Panc1 (cell line): ENCODE measurements at regions not wholly inside any gene's neighbourhood (a gene's known extent, or its start where the extent isn't known, plus 50 kb on each side); places are given as distances from the start of the nearest gene placed in this dataset.

Experiments used
- POLR2AphosphoS5 ChIP-seq: IDR thresholded peaks from 2 replicates; pipeline ENCODE4 v1.6.1; 2012; ENCODE audit warnings: mild to moderate bottlenecking, low read depth, low read length, moderate library complexity
- SIN3A ChIP-seq: IDR thresholded peaks from 2 replicates; pipeline ENCODE4 v1.6.1; 2012; ENCODE audit warnings: low read depth, mild to moderate bottlenecking, low read length, moderate library complexity, borderline replicate concordance; ENCODE audit not compliant: insufficient read depth
- TCF7L2 ChIP-seq: IDR thresholded peaks from 2 replicates; pipeline ENCODE4 v1.6.1; 2011; ENCODE audit warnings: mild to moderate bottlenecking, low read depth, low read length, inconsistent platforms
- TF ChIP-seq, protein P1 (sequence below): fragments of 450-650 bp; IDR thresholded peaks from 2 replicates; pipeline ENCODE4 v1.5.1; 2017; ENCODE audit warnings: mild to moderate bottlenecking
- TF ChIP-seq, protein P2 (sequence below), 2 experiments: IDR thresholded peaks; 2 replicates each; pipeline ENCODE4 v1.6.1; 2011 to 2012; ENCODE audit warnings: low read depth in 2 of 2, control low read depth in 1 of 2, low read length in 1 of 2, mild to moderate bottlenecking in 1 of 2, moderate library complexity in 1 of 2; ENCODE audit not compliant: insufficient read depth in 1 of 2

DNA sequence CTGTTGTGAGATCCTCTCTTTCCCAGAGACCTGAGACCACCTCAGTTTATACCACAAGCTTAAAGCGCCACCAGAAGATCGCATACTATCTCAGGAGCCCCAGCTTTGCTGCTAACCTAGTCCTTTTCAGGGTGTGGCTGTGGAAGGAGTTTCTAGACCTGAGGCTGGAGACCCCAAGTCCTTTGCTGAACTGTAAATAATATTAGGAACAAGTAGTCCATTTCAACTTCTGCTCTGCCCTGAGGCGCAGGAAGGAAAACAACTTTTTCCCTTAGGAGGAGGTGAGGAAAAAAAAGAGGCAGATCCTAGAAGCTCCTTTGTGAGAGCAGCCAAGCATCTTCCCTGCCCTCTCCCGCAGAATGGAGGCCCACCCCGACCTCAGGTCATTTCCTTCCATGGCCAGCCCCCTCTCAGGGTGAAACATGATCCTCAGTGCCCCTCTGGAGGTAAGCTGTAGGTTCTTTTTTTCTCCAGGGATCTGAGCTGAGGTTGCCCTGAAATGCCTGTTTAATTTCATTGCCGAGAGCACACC, 122.8 kb upstream of the LGALSL start:
- TF ChIP-seq, protein P1, sequence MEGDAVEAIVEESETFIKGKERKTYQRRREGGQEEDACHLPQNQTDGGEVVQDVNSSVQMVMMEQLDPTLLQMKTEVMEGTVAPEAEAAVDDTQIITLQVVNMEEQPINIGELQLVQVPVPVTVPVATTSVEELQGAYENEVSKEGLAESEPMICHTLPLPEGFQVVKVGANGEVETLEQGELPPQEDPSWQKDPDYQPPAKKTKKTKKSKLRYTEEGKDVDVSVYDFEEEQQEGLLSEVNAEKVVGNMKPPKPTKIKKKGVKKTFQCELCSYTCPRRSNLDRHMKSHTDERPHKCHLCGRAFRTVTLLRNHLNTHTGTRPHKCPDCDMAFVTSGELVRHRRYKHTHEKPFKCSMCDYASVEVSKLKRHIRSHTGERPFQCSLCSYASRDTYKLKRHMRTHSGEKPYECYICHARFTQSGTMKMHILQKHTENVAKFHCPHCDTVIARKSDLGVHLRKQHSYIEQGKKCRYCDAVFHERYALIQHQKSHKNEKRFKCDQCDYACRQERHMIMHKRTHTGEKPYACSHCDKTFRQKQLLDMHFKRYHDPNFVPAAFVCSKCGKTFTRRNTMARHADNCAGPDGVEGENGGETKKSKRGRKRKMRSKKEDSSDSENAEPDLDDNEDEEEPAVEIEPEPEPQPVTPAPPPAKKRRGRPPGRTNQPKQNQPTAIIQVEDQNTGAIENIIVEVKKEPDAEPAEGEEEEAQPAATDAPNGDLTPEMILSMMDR, result peak; percentile 68
- TF ChIP-seq POLR2AphosphoS5 (no peak), TCF7L2 (no peak), SIN3A (no peak)
- TF ChIP-seq, protein P2, sequence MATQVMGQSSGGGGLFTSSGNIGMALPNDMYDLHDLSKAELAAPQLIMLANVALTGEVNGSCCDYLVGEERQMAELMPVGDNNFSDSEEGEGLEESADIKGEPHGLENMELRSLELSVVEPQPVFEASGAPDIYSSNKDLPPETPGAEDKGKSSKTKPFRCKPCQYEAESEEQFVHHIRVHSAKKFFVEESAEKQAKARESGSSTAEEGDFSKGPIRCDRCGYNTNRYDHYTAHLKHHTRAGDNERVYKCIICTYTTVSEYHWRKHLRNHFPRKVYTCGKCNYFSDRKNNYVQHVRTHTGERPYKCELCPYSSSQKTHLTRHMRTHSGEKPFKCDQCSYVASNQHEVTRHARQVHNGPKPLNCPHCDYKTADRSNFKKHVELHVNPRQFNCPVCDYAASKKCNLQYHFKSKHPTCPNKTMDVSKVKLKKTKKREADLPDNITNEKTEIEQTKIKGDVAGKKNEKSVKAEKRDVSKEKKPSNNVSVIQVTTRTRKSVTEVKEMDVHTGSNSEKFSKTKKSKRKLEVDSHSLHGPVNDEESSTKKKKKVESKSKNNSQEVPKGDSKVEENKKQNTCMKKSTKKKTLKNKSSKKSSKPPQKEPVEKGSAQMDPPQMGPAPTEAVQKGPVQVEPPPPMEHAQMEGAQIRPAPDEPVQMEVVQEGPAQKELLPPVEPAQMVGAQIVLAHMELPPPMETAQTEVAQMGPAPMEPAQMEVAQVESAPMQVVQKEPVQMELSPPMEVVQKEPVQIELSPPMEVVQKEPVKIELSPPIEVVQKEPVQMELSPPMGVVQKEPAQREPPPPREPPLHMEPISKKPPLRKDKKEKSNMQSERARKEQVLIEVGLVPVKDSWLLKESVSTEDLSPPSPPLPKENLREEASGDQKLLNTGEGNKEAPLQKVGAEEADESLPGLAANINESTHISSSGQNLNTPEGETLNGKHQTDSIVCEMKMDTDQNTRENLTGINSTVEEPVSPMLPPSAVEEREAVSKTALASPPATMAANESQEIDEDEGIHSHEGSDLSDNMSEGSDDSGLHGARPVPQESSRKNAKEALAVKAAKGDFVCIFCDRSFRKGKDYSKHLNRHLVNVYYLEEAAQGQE (IDR thresholded peaks at IDR 0.05; ENCODE audit: insufficient read depth in 1 of 2, low read depth in 2 of 2, low read length in 1 of 2), result no peak
